GM18511 (cell line): ENCODE measurements at regions not wholly inside any gene's neighbourhood (a gene's known extent, or its start where the extent isn't known, plus 50 kb on each side); places are given as distances from the start of the nearest gene placed in this dataset.
"Not testable (repeated sequence)": the region's sequence is repeated elsewhere in the genome, so short reads cannot be mapped to it uniquely, and the experiment has no call there.

Experiments used
- ATAC-seq: cut with Tn5 transposase; IDR thresholded peaks from one replicate; pipeline ENCODE4 v1.9.1; 2021; ENCODE audit warnings: mild to moderate bottlenecking, moderate library complexity; ENCODE audit not compliant: unreplicated experiment

GRCh38 chr14:47961634-47962033, 286.2 kb upstream of the MDGA2 start:
- ATAC-seq = no peak

- no peak for ATAC-seq
Observed at GRCh38 chr14:47959740-47960139, 284.3 kb upstream of the MDGA2 start.

GRCh38 chr14:47949006-47949405, 273.6 kb upstream of the MDGA2 start:
- ATAC-seq = no peak

- no peak for ATAC-seq
Observed at GRCh38 chr14:47935332-47935731, 259.9 kb upstream of the MDGA2 start.

- peak; percentile 81 for ATAC-seq
Observed at GRCh38 chr14:47929334-47929733, 253.9 kb upstream of the MDGA2 start.

GRCh38 chr14:47921133-47921532, 245.7 kb upstream of the MDGA2 start:
- no peak for ATAC-seq

- no peak for ATAC-seq
Observed at GRCh38 chr14:47919997-47920396, 244.6 kb upstream of the MDGA2 start.

GRCh38 chr14:47919334-47919846, 244.0 kb upstream of the MDGA2 start:
- ATAC-seq = no peak

GRCh38 chr14:47917344-47917954, 242.0 kb upstream of the MDGA2 start:
- no peak for ATAC-seq

GRCh38 chr14:47901141-47901540, 225.7 kb upstream of the MDGA2 start:
- not testable (repeated sequence) for ATAC-seq

- no peak for ATAC-seq
Observed at GRCh38 chr14:47899685-47900084, 224.3 kb upstream of the MDGA2 start.

GRCh38 chr14:47874350-47874749, 198.9 kb upstream of the MDGA2 start:
- ATAC-seq = no peak

GRCh38 chr14:47872588-47872987, 197.2 kb upstream of the MDGA2 start:
- ATAC-seq = no peak

- no peak for ATAC-seq
Observed at GRCh38 chr14:47863441-47863840, 188.0 kb upstream of the MDGA2 start.

GRCh38 chr14:47857646-47858045, 182.2 kb upstream of the MDGA2 start:
- no peak for ATAC-seq

GRCh38 chr14:47852278-47852677, 176.9 kb upstream of the MDGA2 start:
- no peak for ATAC-seq

- no peak for ATAC-seq
Observed at GRCh38 chr14:47846008-47846407, 170.6 kb upstream of the MDGA2 start.

GRCh38 chr14:47843236-47843635, 167.8 kb upstream of the MDGA2 start:
- ATAC-seq = no peak

- no peak for ATAC-seq
Observed at GRCh38 chr14:47833011-47833410, 157.6 kb upstream of the MDGA2 start.

GRCh38 chr14:47826809-47827208, 151.4 kb upstream of the MDGA2 start:
- no peak for ATAC-seq

- no peak for ATAC-seq
Observed at GRCh38 chr14:47822326-47822725, 146.9 kb upstream of the MDGA2 start.

- ATAC-seq = no peak
Observed at GRCh38 chr14:47821135-47821534, 145.7 kb upstream of the MDGA2 start.

GRCh38 chr14:47790477-47790876, 115.1 kb upstream of the MDGA2 start:
- ATAC-seq = no peak
